ENCODE measurements at regions not wholly inside any gene's neighbourhood (a gene's known extent, or its start where the extent isn't known, plus 50 kb on each side); places are given as distances from the start of the nearest gene placed in this dataset.

- TF ChIP-seq EZH2 (IDR thresholded peaks at IDR 0.05; ENCODE audit: borderline replicate concordance) (no peak), EZH2phosphoT487 (IDR thresholded peaks at IDR 0.05; ENCODE audit: low read depth, severe bottlenecking, unreplicated experiment) (no peak), CTCF (IDR thresholded peaks at IDR 0.05; ENCODE audit: poor library complexity) (no peak)
- no peak for DNase-seq (ENCODE audit: low spot score)
- no peaks in the 10 kb centered on the region for H3K36me3 ChIP-seq (replicated peaks; ENCODE audit: insufficient read depth, low read depth)
- no peaks in the 10 kb centered on the region for H3K27me3 ChIP-seq
- no peak overlapping the region for H3K27ac ChIP-seq
- H3K79me2 ChIP-seq, result no peaks in the 10 kb centered on the region
- H3K4me3 ChIP-seq, result no peak overlapping the region
- no peak overlapping the region for H3K4me2 ChIP-seq
- no peaks in the 10 kb centered on the region for H3K9me2 ChIP-seq (replicated peaks; ENCODE audit: insufficient read depth)
- H2AFZ ChIP-seq, result no peak overlapping the region
- no peaks in the 10 kb centered on the region for H3K4me1 ChIP-seq (ENCODE audit: insufficient read depth)
- no peaks in the 10 kb centered on the region for H3K9me3 ChIP-seq (ENCODE audit: low read depth)
- no peaks in the 10 kb centered on the region for H4K20me1 ChIP-seq (ENCODE audit: insufficient read depth, poor library complexity, severe bottlenecking)
- WGBS (ENCODE audit: low lambda C conversion rate, missing lambda C conversion rate), result 75% methylated on average over 2 of the region's 2 CpGs
Measured at GRCh38 chr9:38259056-38259455, 133.4 kb upstream of the ALDH1B1 start.

- Histone ChIP-seq H2AFZ (no peak overlapping the region), H3K4me3 (no peak overlapping the region), H3K27me3 (no peaks in the 10 kb centered on the region), H3K9me3 (ENCODE audit: low read depth) (no peaks in the 10 kb centered on the region), H3K36me3 (replicated peaks; ENCODE audit: insufficient read depth, low read depth) (no peaks in the 10 kb centered on the region), H3K9me2 (replicated peaks; ENCODE audit: insufficient read depth) (no peaks in the 10 kb centered on the region), H3K4me1 (ENCODE audit: insufficient read depth) (no peaks in the 10 kb centered on the region), H3K4me2 (no peak overlapping the region), H3K27ac (no peak overlapping the region), H3K79me2 (no peaks in the 10 kb centered on the region), H4K20me1 (ENCODE audit: insufficient read depth, poor library complexity, severe bottlenecking) (no peaks in the 10 kb centered on the region)
- DNase-seq (ENCODE audit: low spot score), result no peak
- whole genome bisulfite sequencing (ENCODE audit: low lambda C conversion rate, missing lambda C conversion rate), result 78% methylated on average over 6 of the region's 6 CpGs
- TF ChIP-seq CTCF (IDR thresholded peaks at IDR 0.05; ENCODE audit: poor library complexity) (no peak), EZH2phosphoT487 (IDR thresholded peaks at IDR 0.05; ENCODE audit: low read depth, severe bottlenecking, unreplicated experiment) (no peak), EZH2 (IDR thresholded peaks at IDR 0.05; ENCODE audit: borderline replicate concordance) (no peak)
Measured at GRCh38 chr9:38257626-38258215, 134.8 kb upstream of the ALDH1B1 start.

GRCh38 chr9:38256461-38256860 lies 136.0 kb upstream of the ALDH1B1 start:
- DNase-seq (ENCODE audit: low spot score), result no peak
- Histone ChIP-seq H3K36me3 (replicated peaks; ENCODE audit: insufficient read depth, low read depth) (no peaks in the 10 kb centered on the region), H4K20me1 (ENCODE audit: insufficient read depth, poor library complexity, severe bottlenecking) (no peaks in the 10 kb centered on the region), H3K4me3 (no peak overlapping the region), H3K27me3 (no peaks in the 10 kb centered on the region), H3K79me2 (no peaks in the 10 kb centered on the region), H3K4me2 (no peak overlapping the region), H3K4me1 (ENCODE audit: insufficient read depth) (no peaks in the 10 kb centered on the region), H3K27ac (no peak overlapping the region), H3K9me3 (ENCODE audit: low read depth) (no peaks in the 10 kb centered on the region), H3K9me2 (replicated peaks; ENCODE audit: insufficient read depth) (no peaks in the 10 kb centered on the region), H2AFZ (no peak overlapping the region)
- TF ChIP-seq CTCF (IDR thresholded peaks at IDR 0.05; ENCODE audit: poor library complexity) (no peak), EZH2 (IDR thresholded peaks at IDR 0.05; ENCODE audit: borderline replicate concordance) (no peak), EZH2phosphoT487 (IDR thresholded peaks at IDR 0.05; ENCODE audit: low read depth, severe bottlenecking, unreplicated experiment) (no peak)
- WGBS (ENCODE audit: low lambda C conversion rate, missing lambda C conversion rate), result 91% methylated on average over 2 of the region's 2 CpGs
